Limb (tissue), 2 donors: ENCODE measurements at regions not wholly inside any gene's neighbourhood (a gene's known extent, or its start where the extent isn't known, plus 50 kb on each side); places are given as distances from the start of the nearest gene placed in this dataset.
"Not testable (repeated sequence)": the region's sequence is repeated elsewhere in the genome, so short reads cannot be mapped to it uniquely, and the experiment has no call there.

Experiments used
- DNase-seq, 2 donors: peaks; one replicate each; pipeline ENCODE4 v3.0.0-alpha.2; 2016; ENCODE audit errors: extremely low spot score in 2 of 2

GRCh38 chr4:151855747-151856146 lies 94.9 kb upstream of the GATB start:
- DNase-seq, result no peak

- no peak for DNase-seq
Observed at GRCh38 chr4:151854731-151855130, 93.9 kb upstream of the GATB start.

- DNase-seq, result no peak
Observed at GRCh38 chr4:151853034-151853433, 92.2 kb upstream of the GATB start.

- no peak for DNase-seq
Observed at GRCh38 chr4:151852202-151852601, 91.4 kb upstream of the GATB start.

- DNase-seq, result no peak
Observed at GRCh38 chr4:151851354-151851753, 90.5 kb upstream of the GATB start.

- no peak for DNase-seq
Observed at GRCh38 chr4:151850791-151851213, 90.0 kb upstream of the GATB start.

- DNase-seq, result not testable (repeated sequence)
Observed at GRCh38 chr4:151845551-151845950, 84.7 kb upstream of the GATB start.

DNA sequence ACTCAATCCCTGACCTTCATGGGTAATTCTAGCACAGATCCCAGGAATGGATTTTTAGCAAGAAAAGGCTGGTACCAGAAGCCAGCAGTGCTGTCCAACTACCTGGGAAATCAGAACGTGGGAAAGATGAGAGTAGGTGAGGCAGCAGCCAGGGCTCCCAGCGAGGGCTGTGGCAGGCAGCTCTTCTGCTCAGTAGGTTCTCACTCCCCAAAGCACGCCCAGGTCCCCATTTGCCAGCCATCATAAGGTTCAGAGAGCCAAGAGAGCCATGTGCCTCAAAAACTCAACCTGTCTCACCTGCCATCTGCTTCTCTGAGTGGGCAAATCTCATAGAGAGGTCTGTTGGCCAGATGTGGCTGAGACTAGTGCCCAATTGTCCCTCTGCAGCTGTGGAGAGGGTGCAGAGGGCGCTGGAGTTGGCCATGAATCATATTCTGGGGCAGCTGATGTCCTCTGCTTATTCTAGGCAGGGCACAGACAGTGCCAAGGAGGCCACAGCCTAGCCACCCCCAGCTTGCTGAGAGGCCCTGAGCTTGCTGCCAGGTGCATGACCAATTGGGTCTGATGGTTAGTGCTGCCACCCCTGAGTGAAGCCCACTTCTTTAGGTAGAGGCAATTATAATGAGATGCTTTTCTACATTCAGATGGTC lies 81.7 kb upstream of the GATB start:
- DNase-seq, result no peak

GRCh38 chr4:151841107-151841506 lies 80.3 kb upstream of the GATB start:
- DNase-seq, result no peak

DNA sequence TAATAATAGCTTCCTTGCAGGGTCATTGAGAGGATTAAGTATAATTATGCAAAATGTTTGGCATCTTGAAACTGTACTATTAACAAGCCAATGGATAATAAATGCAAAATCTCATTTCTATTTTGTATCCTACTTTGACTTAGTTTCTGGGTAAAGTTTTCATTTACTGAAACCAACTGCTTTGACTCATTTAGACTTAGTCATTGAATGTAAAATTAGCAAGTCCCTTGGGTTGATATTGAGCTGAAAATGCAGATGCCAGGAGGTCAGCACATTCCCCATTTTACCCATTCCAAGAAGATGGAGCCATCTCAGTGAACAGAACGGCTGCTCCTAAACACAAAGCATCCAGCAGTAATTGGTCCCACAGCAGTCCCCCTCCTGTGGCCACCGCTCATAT lies 74.7 kb upstream of the GATB start:
- no peak for DNase-seq

DNA sequence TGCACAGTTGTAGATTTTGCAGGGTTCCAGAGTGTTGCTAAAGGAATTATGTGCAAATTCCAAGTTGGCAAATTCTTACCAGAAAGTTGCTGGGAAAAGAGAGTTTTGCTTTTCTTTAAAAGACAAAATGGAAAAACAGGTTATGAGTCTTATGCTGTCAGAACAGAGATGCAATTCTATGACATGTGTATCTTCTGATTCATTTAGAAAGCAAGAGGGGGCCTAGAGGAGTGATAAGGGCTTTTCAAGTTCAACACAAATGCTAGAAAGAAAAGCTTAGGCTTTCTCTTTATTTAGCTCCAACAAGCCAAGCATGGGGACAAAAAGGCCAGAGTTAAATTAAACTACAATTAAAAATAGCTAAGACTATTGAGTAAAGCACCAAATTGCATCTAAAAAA lies 72.4 kb upstream of the GATB start:
- no peak for DNase-seq

GRCh38 chr4:151831526-151831925 lies 70.7 kb upstream of the GATB start:
- no peak for DNase-seq

DNA sequence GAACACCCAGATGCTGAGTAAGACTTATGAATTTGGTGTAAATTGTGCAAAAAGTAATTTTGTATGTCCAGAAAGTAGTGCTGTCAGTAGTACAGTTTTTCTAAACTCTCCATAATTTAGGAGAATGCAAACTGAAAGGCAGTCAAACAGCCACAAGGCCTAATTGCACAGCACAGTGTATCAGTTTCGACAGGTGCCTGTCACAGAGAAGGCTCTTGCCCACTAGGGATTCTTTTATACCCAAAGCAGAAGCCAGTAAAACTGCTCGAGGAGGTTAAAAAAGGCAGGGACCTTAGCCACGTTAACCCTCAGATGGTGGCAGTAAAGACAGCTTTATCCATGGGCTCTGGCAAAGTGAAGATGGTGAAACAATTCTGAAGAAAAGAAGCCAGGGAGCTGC lies 69.4 kb upstream of the GATB start:
- DNase-seq, result no peak

DNA sequence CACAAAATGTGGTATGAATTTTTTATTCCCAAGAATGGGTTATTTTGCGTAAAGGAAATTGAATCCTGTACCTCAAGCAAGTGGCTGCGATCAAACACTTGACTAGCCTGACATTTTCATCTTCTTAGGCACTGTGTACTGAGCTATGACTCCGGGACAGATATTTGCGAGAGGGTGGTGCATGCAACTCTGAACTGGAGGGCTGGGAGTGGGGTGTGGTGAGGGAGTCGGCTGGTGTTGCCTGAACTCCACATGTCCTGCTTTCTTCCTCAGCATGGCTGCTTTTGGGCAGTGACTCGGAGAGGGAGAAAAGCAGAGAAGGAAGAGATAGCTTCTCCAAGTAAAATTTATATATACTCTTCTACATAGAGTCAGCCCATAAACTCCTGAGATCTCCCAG lies 68.5 kb upstream of the GATB start:
- DNase-seq, result no peak

GRCh38 chr4:151824656-151825055 lies 63.8 kb upstream of the GATB start:
- DNase-seq, result no peak

- DNase-seq, result no peak
Observed at GRCh38 chr4:151822331-151822730, 61.5 kb upstream of the GATB start.

GRCh38 chr4:151820004-151820403 lies 59.2 kb upstream of the GATB start:
- no peak for DNase-seq

- no peak for DNase-seq
Observed at GRCh38 chr4:151811403-151811802, 50.6 kb upstream of the GATB start.
